SH-SY5Y (cell line): ENCODE measurements at regions not wholly inside any gene's neighbourhood (a gene's known extent, or its start where the extent isn't known, plus 50 kb on each side); places are given as distances from the start of the nearest gene placed in this dataset.

Experiments used
- GATA2 ChIP-seq: IDR thresholded peaks from 2 replicates; pipeline ENCODE4 v1.6.1; 2011; ENCODE audit warnings: mild to moderate bottlenecking, low read depth, low read length
- GATA3 ChIP-seq: IDR thresholded peaks from 2 replicates; pipeline ENCODE4 v1.6.1; 2011; ENCODE audit warnings: low read depth, mild to moderate bottlenecking, low read length, moderate library complexity

- TF ChIP-seq GATA3, result no peak
- no peak for TF ChIP-seq GATA2
Measured at GRCh38 chr2:116585669-116586327, 1228.7 kb upstream of the DDX18 start.
